Lung (tissue), 11 donors: ENCODE measurements at regions not wholly inside any gene's neighbourhood (a gene's known extent, or its start where the extent isn't known, plus 50 kb on each side); places are given as distances from the start of the nearest gene placed in this dataset.

Experiments
- ATAC-seq: fragments of 200-7000 bp; cut with Tn5 transposase; one replicate; pipeline ENCODE4 v1.9.1; 2020; ENCODE audit warnings: moderate number of reproducible peaks; ENCODE audit not compliant: insufficient read depth, low FRiP score
- DNase-seq, 3 donors: peaks; one replicate each; pipeline ENCODE4 v3.0.0-alpha.2; 2013 to 2017
- H3K27ac ChIP-seq, 2 donors: one replicate each; pipeline ENCODE4 v1.5.1; 2013; ENCODE audit warnings: mild to moderate bottlenecking in 2 of 2, moderate library complexity in 2 of 2, control low read depth in 1 of 2, inconsistent platforms in 1 of 2, low read depth in 1 of 2, low read length in 1 of 2
- H3K27me3 ChIP-seq, 3 donors: one replicate each; pipeline ENCODE4 v1.5.1; 2013; ENCODE audit warnings: low read length in 2 of 3; ENCODE audit not compliant: control insufficient read depth in 3 of 3, insufficient read depth in 3 of 3
- H3K36me3 ChIP-seq, 4 donors: one replicate each; pipeline ENCODE4 v1.5.1; 2013; ENCODE audit warnings: low read length in 4 of 4, mild to moderate bottlenecking in 1 of 4, moderate library complexity in 1 of 4; ENCODE audit not compliant: control insufficient read depth in 4 of 4, insufficient read depth in 4 of 4
- H3K4me1 ChIP-seq, 5 donors: one replicate each; pipeline ENCODE4 v1.5.1; 2013; ENCODE audit warnings: low read length in 5 of 5, mild to moderate bottlenecking in 2 of 5, moderate library complexity in 1 of 5; ENCODE audit not compliant: control insufficient read depth in 5 of 5, insufficient read depth in 5 of 5
- H3K4me3 ChIP-seq: one replicate; pipeline ENCODE4 v1.5.1; 2013; ENCODE audit warnings: mild to moderate bottlenecking, control low read depth, moderate library complexity
- H3K9ac ChIP-seq, 2 donors: one replicate each; pipeline ENCODE4 v1.5.1; 2013; ENCODE audit warnings: low read length in 2 of 2, control low read depth in 1 of 2; ENCODE audit not compliant: insufficient read depth in 1 of 2
- H3K9me3 ChIP-seq, 4 donors: one replicate each; pipeline ENCODE4 v1.5.1; 2013; ENCODE audit warnings: low read length in 3 of 4, mild to moderate bottlenecking in 1 of 4, moderate library complexity in 1 of 4; ENCODE audit not compliant: control insufficient read depth in 4 of 4, insufficient read depth in 3 of 4
- CTCF ChIP-seq: IDR thresholded peaks from 2 replicates; pipeline ENCODE4 v1.5.1; 2012; ENCODE audit warnings: mild to moderate bottlenecking; ENCODE audit errors: control extremely low read depth, extremely low read depth
- WGBS, 2 donors: extraction: QIAGEN DNeasy Blood & Tissue Kit; methylation state at CpG; one replicate each; pipeline ENCODE4 v1.1.7; 2013; 5-methylcytosine and 5-hydroxymethylcytosine counted together
- donor health status: control.
- donor health status: control.
- donor health status: Bipolar disorder and iron deficiency.
- donor health status: healthy.
- donor health status: DM: yes; HTN: yes; CAD: no.

- Histone ChIP-seq H3K4me3 (no peak overlapping the region), H3K27ac (no peak overlapping the region), H3K9ac (no peak overlapping the region), H3K36me3 (no peaks in the 10 kb centered on the region), H3K27me3 (no peaks in the 10 kb centered on the region), H3K9me3 (no peaks in the 10 kb centered on the region), H3K4me1 (no peaks in the 10 kb centered on the region)
- WGBS, 2 donors: 87 to 88% methylated on average over 3 of the region's 3 CpGs
- DNase-seq (no peak), ATAC-seq (no peak)
- no peak for TF ChIP-seq CTCF
Observed at GRCh38 chr3:24725514-24726255, 231.0 kb upstream of the THRB start.

- WGBS, 2 donors: 90 to 95% methylated on average over 2 of the region's 2 CpGs
- Histone ChIP-seq H3K27me3 (no peaks in the 10 kb centered on the region), H3K9me3 (no peaks in the 10 kb centered on the region), H3K4me3 (no peak overlapping the region), H3K36me3 (no peaks in the 10 kb centered on the region), H3K9ac (no peak overlapping the region), H3K27ac (no peak overlapping the region), H3K4me1 (no peaks in the 10 kb centered on the region)
- TF ChIP-seq CTCF: no peak
- no peak for ATAC-seq
- DNase-seq: no peak
Observed at GRCh38 chr3:24726423-24726822, 231.8 kb upstream of the THRB start.

GRCh38 chr3:24730173-24730572 is 235.5 kb upstream of the THRB start:
- WGBS, 2 donors: 88 to 89% methylated on average over 1 of the region's 1 CpG
- ATAC-seq: no peak

More at GRCh38 chr3:24730173-24730572, 235.5 kb upstream of the THRB start:
- no peaks in the 10 kb centered on the region for H3K36me3 ChIP-seq
- no peak for TF ChIP-seq CTCF
- no peak overlapping the region for H3K4me3 ChIP-seq
- no peaks in the 10 kb centered on the region for H3K9me3 ChIP-seq
- no peak for DNase-seq
- H3K4me1 ChIP-seq: no peaks in the 10 kb centered on the region
- H3K9ac ChIP-seq: no peak overlapping the region
- no peaks in the 10 kb centered on the region for H3K27me3 ChIP-seq
- H3K27ac ChIP-seq: no peak overlapping the region
